ENCODE measurements at regions not wholly inside any gene's neighbourhood (a gene's known extent, or its start where the extent isn't known, plus 50 kb on each side); places are given as distances from the start of the nearest gene placed in this dataset.

- H3K9me3 Mint-ChIP-seq: no peaks in the 10 kb centered on the region
- ATAC-seq (replicated peaks): no peak
- H3K4me3 Mint-ChIP-seq: no peak overlapping the region
- H3K27me3 Mint-ChIP-seq: peaks cover 9% of the 10 kb centered on the region
- no peaks in the 10 kb centered on the region for H3K36me3 Mint-ChIP-seq (ENCODE audit: low read depth)
- H3K4me1 Mint-ChIP-seq: no peaks in the 10 kb centered on the region
- no peak overlapping the region for H3K27ac Mint-ChIP-seq
These were observed 112.4 kb upstream of the FZD8 start for GRCh38 chr10:35754519-35754918.

- Mint-ChIP-seq H3K4me3 (no peak overlapping the region), H3K4me1 (no peaks in the 10 kb centered on the region), H3K36me3 (ENCODE audit: low read depth) (no peaks in the 10 kb centered on the region), H3K9me3 (no peaks in the 10 kb centered on the region), H3K27me3 (no peaks in the 10 kb centered on the region), H3K27ac (no peak overlapping the region)
- no peak for ATAC-seq (replicated peaks)
These were observed 110.7 kb upstream of the FZD8 start for GRCh38 chr10:35752469-35753461.

- H3K27me3 Mint-ChIP-seq: peaks cover 4% of the 10 kb centered on the region
- H3K4me3 Mint-ChIP-seq: no peak overlapping the region
- H3K27ac Mint-ChIP-seq: no peak overlapping the region
- no peaks in the 10 kb centered on the region for H3K4me1 Mint-ChIP-seq
- H3K9me3 Mint-ChIP-seq: no peaks in the 10 kb centered on the region
- no peak for ATAC-seq (replicated peaks)
- no peaks in the 10 kb centered on the region for H3K36me3 Mint-ChIP-seq (ENCODE audit: low read depth)
These were observed 109.3 kb upstream of the FZD8 start for GRCh38 chr10:35751347-35751746.

- no peak overlapping the region for H3K27ac Mint-ChIP-seq
- ATAC-seq (replicated peaks): no peak
- peaks cover 4% of the 10 kb centered on the region for H3K27me3 Mint-ChIP-seq
- no peak overlapping the region for H3K4me3 Mint-ChIP-seq
- no peaks in the 10 kb centered on the region for H3K9me3 Mint-ChIP-seq
- no peaks in the 10 kb centered on the region for H3K4me1 Mint-ChIP-seq
- no peaks in the 10 kb centered on the region for H3K36me3 Mint-ChIP-seq (ENCODE audit: low read depth)
These were observed 107.1 kb upstream of the FZD8 start for GRCh38 chr10:35749230-35749629.

- H3K9me3 Mint-ChIP-seq: no peaks in the 10 kb centered on the region
- H3K4me3 Mint-ChIP-seq: no peak overlapping the region
- ATAC-seq (replicated peaks): no peak
- no peak overlapping the region for H3K27ac Mint-ChIP-seq
- H3K36me3 Mint-ChIP-seq (ENCODE audit: low read depth): no peaks in the 10 kb centered on the region
- H3K4me1 Mint-ChIP-seq: no peaks in the 10 kb centered on the region
- peaks cover 4% of the 10 kb centered on the region for H3K27me3 Mint-ChIP-seq
These were observed 103.7 kb upstream of the FZD8 start for GRCh38 chr10:35745617-35746403.

- Mint-ChIP-seq H3K36me3 (ENCODE audit: low read depth) (no peaks in the 10 kb centered on the region), H3K4me1 (no peaks in the 10 kb centered on the region), H3K4me3 (no peak overlapping the region), H3K9me3 (no peaks in the 10 kb centered on the region), H3K27me3 (peaks cover 4% of the 10 kb centered on the region), H3K27ac (no peak overlapping the region)
- ATAC-seq (replicated peaks): no peak
These were observed 101.8 kb upstream of the FZD8 start for GRCh38 chr10:35743851-35744250.

GRCh38 chr10:35743351-35743750 lies 101.3 kb upstream of the FZD8 start:
- ATAC-seq (replicated peaks): no peak
- Mint-ChIP-seq H3K27me3 (peaks cover 4% of the 10 kb centered on the region), H3K36me3 (ENCODE audit: low read depth) (no peaks in the 10 kb centered on the region), H3K4me1 (no peaks in the 10 kb centered on the region), H3K9me3 (no peaks in the 10 kb centered on the region), H3K4me3 (no peak overlapping the region), H3K27ac (no peak overlapping the region)

- peaks cover 4% of the 10 kb centered on the region for H3K27me3 Mint-ChIP-seq
- no peaks in the 10 kb centered on the region for H3K36me3 Mint-ChIP-seq (ENCODE audit: low read depth)
- H3K27ac Mint-ChIP-seq: no peak overlapping the region
- ATAC-seq (replicated peaks): no peak
- no peaks in the 10 kb centered on the region for H3K4me1 Mint-ChIP-seq
- H3K4me3 Mint-ChIP-seq: no peak overlapping the region
- peaks cover 5% of the 10 kb centered on the region for H3K9me3 Mint-ChIP-seq
These were observed 97.9 kb upstream of the FZD8 start for GRCh38 chr10:35739998-35740397.

- Mint-ChIP-seq H3K4me1 (no peaks in the 10 kb centered on the region), H3K27ac (no peak overlapping the region), H3K4me3 (no peak overlapping the region), H3K27me3 (peaks cover 4% of the 10 kb centered on the region), H3K9me3 (peaks cover 5% of the 10 kb centered on the region), H3K36me3 (ENCODE audit: low read depth) (no peaks in the 10 kb centered on the region)
- no peak for ATAC-seq (replicated peaks)
These were observed 93.3 kb upstream of the FZD8 start for GRCh38 chr10:35735412-35735811.

GRCh38 chr10:35731828-35732227 lies 89.7 kb upstream of the FZD8 start:
- H3K4me3 Mint-ChIP-seq: no peak overlapping the region
- ATAC-seq (replicated peaks): no peak
- H3K36me3 Mint-ChIP-seq (ENCODE audit: low read depth): no peaks in the 10 kb centered on the region
- no peak overlapping the region for H3K27ac Mint-ChIP-seq
- H3K4me1 Mint-ChIP-seq: no peaks in the 10 kb centered on the region
- H3K9me3 Mint-ChIP-seq: peaks cover 5% of the 10 kb centered on the region
- peaks cover 6% of the 10 kb centered on the region for H3K27me3 Mint-ChIP-seq

GRCh38 chr10:35728341-35728740 lies 86.2 kb upstream of the FZD8 start:
- peaks cover 3% of the 10 kb centered on the region for H3K27me3 Mint-ChIP-seq
- no peaks in the 10 kb centered on the region for H3K36me3 Mint-ChIP-seq (ENCODE audit: low read depth)
- H3K27ac Mint-ChIP-seq: no peak overlapping the region
- H3K9me3 Mint-ChIP-seq: no peaks in the 10 kb centered on the region
- no peaks in the 10 kb centered on the region for H3K4me1 Mint-ChIP-seq
- no peak for ATAC-seq (replicated peaks)
- H3K4me3 Mint-ChIP-seq: no peak overlapping the region

- Mint-ChIP-seq H3K36me3 (ENCODE audit: low read depth) (no peaks in the 10 kb centered on the region), H3K4me3 (no peak overlapping the region), H3K4me1 (no peaks in the 10 kb centered on the region), H3K27ac (no peak overlapping the region), H3K9me3 (no peaks in the 10 kb centered on the region), H3K27me3 (peaks cover 3% of the 10 kb centered on the region)
- ATAC-seq (replicated peaks): no peak
These were observed 84.8 kb upstream of the FZD8 start for GRCh38 chr10:35726846-35727245.

- Mint-ChIP-seq H3K9me3 (no peaks in the 10 kb centered on the region), H3K27me3 (peaks cover 5% of the 10 kb centered on the region), H3K4me3 (no peak overlapping the region), H3K36me3 (ENCODE audit: low read depth) (no peaks in the 10 kb centered on the region), H3K4me1 (no peaks in the 10 kb centered on the region), H3K27ac (no peak overlapping the region)
- ATAC-seq (replicated peaks): no peak
These were observed 81.9 kb upstream of the FZD8 start for GRCh38 chr10:35723992-35724391.

- H3K9me3 Mint-ChIP-seq: no peaks in the 10 kb centered on the region
- no peaks in the 10 kb centered on the region for H3K4me1 Mint-ChIP-seq
These were observed 81.0 kb upstream of the FZD8 start for GRCh38 chr10:35723059-35723458.

GRCh38 chr10:35722636-35723035 lies 80.5 kb upstream of the FZD8 start:
- Mint-ChIP-seq H3K4me1 (no peaks in the 10 kb centered on the region), H3K27ac (no peak overlapping the region), H3K9me3 (no peaks in the 10 kb centered on the region), H3K4me3 (no peak overlapping the region), H3K36me3 (ENCODE audit: low read depth) (no peaks in the 10 kb centered on the region), H3K27me3 (peaks cover 10% of the 10 kb centered on the region)
- ATAC-seq (replicated peaks): no peak

More at GRCh38 chr10:35723059-35723458, 81.0 kb upstream of the FZD8 start:
- Mint-ChIP-seq H3K4me3 (no peak overlapping the region), H3K27ac (no peak overlapping the region), H3K27me3 (peaks cover 10% of the 10 kb centered on the region), H3K36me3 (ENCODE audit: low read depth) (no peaks in the 10 kb centered on the region)
- ATAC-seq (replicated peaks): no peak
